B cell (primary cell): ENCODE measurements at regions not wholly inside any gene's neighbourhood (a gene's known extent, or its start where the extent isn't known, plus 50 kb on each side); places are given as distances from the start of the nearest gene placed in this dataset.
A peak's percentile ranks its signal among the peaks of the same experiment; 100 is the strongest.

Experiments used
- ATAC-seq: fragments of 200-7000 bp; cut with Tn5 transposase; one replicate; pipeline ENCODE4 v1.10.0; 2021; ENCODE audit warnings: low read depth, mild to moderate bottlenecking, moderate number of reproducible peaks, moderate library complexity
- CTCF ChIA-PET: fragments of 350-600 bp; sonication (Branson Sonifier 250); formaldehyde crosslinking; loops from one replicate; lab custom pipeline; 2021; ENCODE audit warnings: antibody characterized with exemption, inconsistent platforms; lab: Charles Lee
- POLR2A ChIA-PET: fragments of 350-600 bp; sonication (Branson Sonifier 250); formaldehyde crosslinking; loops from one replicate; lab custom pipeline; 2021; ENCODE audit warnings: antibody characterized with exemption; lab: Charles Lee
- DNase-seq: peaks from one replicate; pipeline ENCODE4 v3.0.0; 2013
- H2AFZ ChIP-seq: 2 replicates; pipeline ENCODE4 v1.6.1; 2012; ENCODE audit warnings: mild to moderate bottlenecking, low read depth, low read length; ENCODE audit not compliant: insufficient read depth, poor library complexity, severe bottlenecking
- H3K27ac ChIP-seq, 2 donors: 1 replicate in 1 of 2; 2 replicates in 1 of 2; pipeline ENCODE4 v1.5.1; 2012 to 2013; ENCODE audit warnings: low read length in 2 of 2, mild to moderate bottlenecking in 2 of 2, moderate library complexity in 1 of 2
- H3K27me3 ChIP-seq, 4 experiments: fragments of 200-600 bp in 1 of 4; sonication (generic) in 1 of 4; replicated peaks in 1 of 4; 1 replicate in 2 of 4; 2 replicates in 2 of 4; pipeline versions ENCODE4 v1.6.1 to v1.7.0; 2013 to 2016; ENCODE audit warnings: low read length in 3 of 4, mild to moderate bottlenecking in 2 of 4, mixed read lengths in 1 of 4, moderate library complexity in 1 of 4; ENCODE audit not compliant: insufficient read depth in 4 of 4, control insufficient read depth in 3 of 4; ENCODE audit errors: control extremely low read depth in 1 of 4
- H3K36me3 ChIP-seq, 2 experiments: replicated peaks in 1 of 2; 1 replicate in 1 of 2; 2 replicates in 1 of 2; pipeline versions ENCODE4 v1.6.1 to v1.7.1; 2013; ENCODE audit warnings: low read length in 1 of 2; ENCODE audit not compliant: insufficient read depth in 2 of 2, control insufficient read depth in 1 of 2; ENCODE audit errors: control extremely low read depth in 1 of 2, extremely low read depth in 1 of 2
- H3K4me1 ChIP-seq, 2 donors: fragments of 200-600 bp in 1 of 2; sonication (generic) in 1 of 2; 1 replicate in 1 of 2; 2 replicates in 1 of 2; pipeline versions ENCODE4 v1.5.1 to v1.6.1; 2013 to 2017; ENCODE audit warnings: low read length in 2 of 2; ENCODE audit not compliant: control insufficient read depth in 2 of 2, insufficient read depth in 2 of 2
- H3K4me2 ChIP-seq: replicated peaks from 2 replicates; pipeline ENCODE3; 2012; ENCODE audit warnings: mild to moderate bottlenecking, low read depth, low read length; ENCODE audit not compliant: poor library complexity, severe bottlenecking
- H3K4me3 ChIP-seq, 5 experiments: fragments of 200-600 bp in 1 of 5; sonication (generic) in 1 of 5; 1 replicate in 3 of 5; 2 replicates in 2 of 5; pipeline versions ENCODE4 v1.5.1 to v1.7.0; 2011 to 2016; ENCODE audit warnings: low read length in 4 of 5, mild to moderate bottlenecking in 4 of 5, low read depth in 2 of 5, control low read depth in 1 of 5, moderate library complexity in 1 of 5; ENCODE audit not compliant: insufficient read depth in 1 of 5; ENCODE audit errors: control extremely low read depth in 1 of 5, extremely low read depth in 1 of 5
- H3K79me2 ChIP-seq: fragments of 200-600 bp; sonication (generic); one replicate; pipeline ENCODE4 v1.6.0; 2016; ENCODE audit warnings: low read length; ENCODE audit not compliant: control insufficient read depth, insufficient read depth
- H3K9ac ChIP-seq: fragments of 200-600 bp; sonication (generic); 2 replicates; pipeline ENCODE4 v1.6.1; 2017; ENCODE audit warnings: mild to moderate bottlenecking, low read length, moderate library complexity
- H3K9me3 ChIP-seq, 3 donors: one replicate each; pipeline versions ENCODE4 v1.6.1 to v1.7.1; 2013; ENCODE audit warnings: low read length in 2 of 3; ENCODE audit not compliant: control insufficient read depth in 2 of 3, insufficient read depth in 1 of 3; ENCODE audit errors: control extremely low read depth in 1 of 3
- H4K20me1 ChIP-seq: 2 replicates; pipeline ENCODE4 v1.6.0; 2012; ENCODE audit warnings: mild to moderate bottlenecking, low read length; ENCODE audit not compliant: insufficient read depth, control insufficient read depth, poor library complexity, severe bottlenecking
- H3K27ac Mint-ChIP-seq: one replicate; pipeline ENCODE4 v1.8.0; 2021; ENCODE audit warnings: mixed read lengths
- H3K27me3 Mint-ChIP-seq: one replicate; pipeline ENCODE4 v1.8.0; 2021; ENCODE audit warnings: mixed read lengths
- H3K4me1 Mint-ChIP-seq: one replicate; pipeline ENCODE4 v1.8.0; 2021; ENCODE audit warnings: mixed read lengths
- H3K4me3 Mint-ChIP-seq: one replicate; pipeline ENCODE4 v1.8.0; 2021; ENCODE audit warnings: mixed read lengths
- H3K9me3 Mint-ChIP-seq: one replicate; pipeline ENCODE4 v1.8.0; 2022; ENCODE audit warnings: mixed read lengths; ENCODE audit not compliant: insufficient read depth
- EZH2 ChIP-seq: IDR thresholded peaks from 2 replicates; pipeline ENCODE4 v1.6.1; 2012; ENCODE audit warnings: borderline replicate concordance, low read depth, mild to moderate bottlenecking, moderate library complexity, low read length; ENCODE audit not compliant: insufficient read depth, poor library complexity, severe bottlenecking
- WGBS: methylation state at CpG from one replicate; pipeline ENCODE4 v1.1.5; 2013; ENCODE audit warnings: missing lambda C conversion rate; ENCODE audit not compliant: insufficient coverage; 5-methylcytosine and 5-hydroxymethylcytosine counted together
- intact Hi-C: fragments of 100-400 bp; cut with micrococcal nuclease; formaldehyde crosslinking; loops from one replicate; pipeline ENCODE4 v1.10.0; 2022
- TF ChIP-seq, protein P1 (sequence below): fragments of 200-600 bp; IDR thresholded peaks from one replicate; pipeline ENCODE4 v1.8.0; 2022; ENCODE audit warnings: antibody characterized with exemption, mild to moderate bottlenecking

DNA sequence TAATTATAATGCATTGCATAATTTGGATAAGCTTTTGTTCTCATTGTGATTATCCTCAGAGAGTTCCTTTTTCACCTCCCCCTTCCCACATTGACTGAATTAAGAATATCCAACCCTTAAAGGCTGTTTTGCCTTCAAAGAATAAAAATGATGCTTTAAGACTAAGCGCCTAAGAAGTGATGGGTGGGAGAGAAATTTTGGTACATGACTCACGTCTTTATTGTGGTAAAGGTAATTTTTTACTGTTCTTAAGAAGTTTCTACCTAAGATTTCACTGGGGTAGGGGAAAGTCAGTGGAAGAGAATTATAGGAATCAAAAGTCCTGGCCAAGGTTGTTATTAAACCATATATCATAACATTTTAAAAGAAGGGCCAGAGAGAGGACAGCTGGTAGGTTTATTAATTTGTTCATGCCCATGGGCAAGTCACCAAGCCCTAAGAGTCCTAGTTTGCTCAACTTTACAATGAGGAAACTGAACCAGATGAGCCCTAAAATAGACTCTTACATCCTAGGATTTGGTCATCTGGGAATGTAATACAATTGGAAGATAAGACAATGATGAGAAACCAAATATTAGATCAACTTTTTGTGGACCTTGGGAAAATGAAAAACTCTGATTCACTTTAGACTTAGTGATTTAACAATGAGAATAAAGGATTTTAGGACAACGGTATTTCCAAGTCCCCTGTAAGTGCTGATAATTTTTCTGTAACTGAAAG, 101.1 kb upstream of the RASGRP1 start:
- no peak for ATAC-seq
- no peak overlapping the region for H2AFZ ChIP-seq
- no peaks in the 10 kb centered on the region for H3K79me2 ChIP-seq
- peaks cover 25% of the 10 kb centered on the region in 2 donors for H3K4me1 ChIP-seq
- ChIA-PET POLR2A (interaction anchor here (1.0 kb wide), 1 partner anchor 55 kb away, joined by 3 read pairs; no protein-coding TSS in a partner anchor), CTCF (interaction anchor here (1.0 to 1.5 kb wide), 3 partner anchors 13 to 102 kb away, joined by 3 to 5 read pairs (median 3); no protein-coding TSS in a partner anchor)
- no peak for DNase-seq
- H3K36me3 ChIP-seq, result no peaks in the 10 kb centered on the region
- no peaks in the 10 kb centered on the region for H3K27me3 ChIP-seq
- Mint-ChIP-seq H3K4me1 (peaks cover 45% of the 10 kb centered on the region), H3K9me3 (no peaks in the 10 kb centered on the region), H3K27ac (no peak overlapping the region), H3K4me3 (no peak overlapping the region), H3K27me3 (no peaks in the 10 kb centered on the region)
- H4K20me1 ChIP-seq, result no peaks in the 10 kb centered on the region
- TF ChIP-seq, protein P1, sequence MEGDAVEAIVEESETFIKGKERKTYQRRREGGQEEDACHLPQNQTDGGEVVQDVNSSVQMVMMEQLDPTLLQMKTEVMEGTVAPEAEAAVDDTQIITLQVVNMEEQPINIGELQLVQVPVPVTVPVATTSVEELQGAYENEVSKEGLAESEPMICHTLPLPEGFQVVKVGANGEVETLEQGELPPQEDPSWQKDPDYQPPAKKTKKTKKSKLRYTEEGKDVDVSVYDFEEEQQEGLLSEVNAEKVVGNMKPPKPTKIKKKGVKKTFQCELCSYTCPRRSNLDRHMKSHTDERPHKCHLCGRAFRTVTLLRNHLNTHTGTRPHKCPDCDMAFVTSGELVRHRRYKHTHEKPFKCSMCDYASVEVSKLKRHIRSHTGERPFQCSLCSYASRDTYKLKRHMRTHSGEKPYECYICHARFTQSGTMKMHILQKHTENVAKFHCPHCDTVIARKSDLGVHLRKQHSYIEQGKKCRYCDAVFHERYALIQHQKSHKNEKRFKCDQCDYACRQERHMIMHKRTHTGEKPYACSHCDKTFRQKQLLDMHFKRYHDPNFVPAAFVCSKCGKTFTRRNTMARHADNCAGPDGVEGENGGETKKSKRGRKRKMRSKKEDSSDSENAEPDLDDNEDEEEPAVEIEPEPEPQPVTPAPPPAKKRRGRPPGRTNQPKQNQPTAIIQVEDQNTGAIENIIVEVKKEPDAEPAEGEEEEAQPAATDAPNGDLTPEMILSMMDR, result no peak
- TF ChIP-seq EZH2, result no peak
- no peak overlapping the region for H3K27ac ChIP-seq
- WGBS, result no CpG with 5 or more reads among the region's 3 CpGs
- H3K9ac ChIP-seq, result no peak overlapping the region
- H3K4me3 ChIP-seq, result no peak overlapping the region
- H3K9me3 ChIP-seq, result no peaks in the 10 kb centered on the region
- intact Hi-C loops, result no loop called here
- H3K4me2 ChIP-seq, result no peak overlapping the region

DNA sequence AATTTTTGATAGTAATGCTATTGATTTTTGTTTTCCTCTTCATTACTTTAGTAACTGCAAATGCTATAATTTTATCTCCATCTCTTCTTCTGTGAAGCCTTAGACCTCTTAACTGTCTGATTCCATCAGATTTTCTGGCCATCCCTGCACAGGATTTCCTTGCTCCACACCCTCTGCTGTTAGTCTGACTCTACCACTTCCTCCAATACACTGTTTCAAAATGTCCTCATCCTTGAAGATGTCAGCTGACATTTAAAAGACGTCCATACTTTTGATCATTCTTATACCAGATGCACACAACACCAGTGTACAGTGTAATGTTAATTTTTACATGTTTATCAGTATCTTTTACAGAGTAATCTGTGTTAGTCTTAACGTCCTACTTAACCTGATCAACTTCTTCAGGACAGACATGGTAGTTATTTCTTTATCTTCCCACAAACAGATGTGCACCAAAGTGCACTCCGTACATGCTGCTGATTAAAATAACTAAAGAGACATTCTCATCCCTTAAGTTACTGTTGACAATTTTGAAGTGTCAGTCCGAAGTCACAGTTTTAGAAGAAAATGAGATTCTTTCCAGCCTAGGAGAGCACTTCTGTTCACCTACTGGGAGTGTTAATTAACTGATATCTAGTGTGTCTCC, 102.4 kb upstream of the RASGRP1 start:
- no peaks in the 10 kb centered on the region for H3K27me3 ChIP-seq
- POLR2A ChIA-PET, result no interaction called here
- H3K9me3 ChIP-seq, result no peaks in the 10 kb centered on the region
- H3K27ac ChIP-seq, result no peak overlapping the region
- peaks cover 36 to 37% of the 10 kb centered on the region in 2 donors for H3K4me1 ChIP-seq
- Mint-ChIP-seq H3K27me3 (no peaks in the 10 kb centered on the region), H3K4me3 (no peak overlapping the region), H3K4me1 (peaks cover 52% of the 10 kb centered on the region), H3K9me3 (no peaks in the 10 kb centered on the region), H3K27ac (no peak overlapping the region)
- intact Hi-C loops, result no loop called here
- no peak overlapping the region for H3K4me2 ChIP-seq
- no peak overlapping the region for H3K9ac ChIP-seq
- no peak for DNase-seq
- TF ChIP-seq EZH2, result no peak
- TF ChIP-seq, protein P1, result no peak
- no peaks in the 10 kb centered on the region for H3K36me3 ChIP-seq
- no CpG with 5 or more reads among the region's 4 CpGs for WGBS
- CTCF ChIA-PET, result interaction anchor here (1.1 to 6.7 kb wide), 3 partner anchors 13 to 104 kb away, joined by 3 to 89 read pairs (median 7); partner anchors contain the start of gene RASGRP1
- H4K20me1 ChIP-seq, result no peaks in the 10 kb centered on the region
- H3K79me2 ChIP-seq, result no peaks in the 10 kb centered on the region
- H2AFZ ChIP-seq, result peak overlapping the region; percentile 24
- no peak for ATAC-seq
- H3K4me3 ChIP-seq, result no peak overlapping the region
